NCI-H1930 (cell line): ENCODE measurements at regions not wholly inside any gene's neighbourhood (a gene's known extent, or its start where the extent isn't known, plus 50 kb on each side); places are given as distances from the start of the nearest gene placed in this dataset.

Experiments
- DNase-seq, 2 experiments: peaks; one replicate each; lab custom pipeline; 2025; lab: John Stamatoyannopoulos, UW

- DNase-seq, result no peak
Measured at GRCh38 chr1:21346365-21347071, 56.3 kb upstream of the ECE1 start.

- DNase-seq, result no peak
Measured at GRCh38 chr1:21344750-21345443, 54.6 kb upstream of the ECE1 start.

GRCh38 chr1:21344098-21344749 lies 54.0 kb upstream of the ECE1 start:
- no peak for DNase-seq

GRCh38 chr1:21342961-21343838 lies 52.9 kb upstream of the ECE1 start:
- no peak for DNase-seq

- DNase-seq, result no peak
Measured at GRCh38 chr1:21341517-21342078, 51.3 kb upstream of the ECE1 start.

GRCh38 chr1:21341022-21341421 lies 50.8 kb upstream of the ECE1 start:
- peak; percentile 18 to 25 for DNase-seq

GRCh38 chr1:21340230-21340945 lies 50.1 kb upstream of the ECE1 start:
- no peak for DNase-seq
